ENCODE measurements at regions not wholly inside any gene's neighbourhood (a gene's known extent, or its start where the extent isn't known, plus 50 kb on each side); places are given as distances from the start of the nearest gene placed in this dataset.

GRCh38 chr6:8269094-8269493 lies 166.3 kb downstream of the SLC35B3 start:
- Mint-ChIP-seq H3K9me3 (no peaks in the 10 kb centered on the region), H3K4me1 (ENCODE audit: low read depth) (no peaks in the 10 kb centered on the region), H3K27ac (no peak overlapping the region), H3K4me3 (ENCODE audit: low read depth) (no peak overlapping the region), H3K36me3 (ENCODE audit: low read depth) (no peaks in the 10 kb centered on the region), H3K27me3 (ENCODE audit: low read depth) (no peaks in the 10 kb centered on the region)
- DNase-seq (ENCODE audit: low spot score): no peak
- intact Hi-C loops (cut with micrococcal nuclease): no loop called here

- Mint-ChIP-seq H3K4me1 (ENCODE audit: low read depth) (no peaks in the 10 kb centered on the region), H3K36me3 (ENCODE audit: low read depth) (no peaks in the 10 kb centered on the region), H3K9me3 (no peaks in the 10 kb centered on the region), H3K4me3 (ENCODE audit: low read depth) (no peak overlapping the region), H3K27ac (no peak overlapping the region), H3K27me3 (ENCODE audit: low read depth) (no peaks in the 10 kb centered on the region)
- no peak for DNase-seq (ENCODE audit: low spot score)
- intact Hi-C loops (cut with micrococcal nuclease): no loop called here
Observed at GRCh38 chr6:8268606-8269005, 166.3 kb upstream of the EEF1E1 start.

- no peaks in the 10 kb centered on the region for H3K36me3 Mint-ChIP-seq (ENCODE audit: low read depth)
- no peaks in the 10 kb centered on the region for H3K9me3 Mint-ChIP-seq
- DNase-seq (ENCODE audit: low spot score): no peak
- H3K27ac Mint-ChIP-seq: no peak overlapping the region
- H3K27me3 Mint-ChIP-seq (ENCODE audit: low read depth): no peaks in the 10 kb centered on the region
- intact Hi-C loops (cut with micrococcal nuclease): no loop called here
- H3K4me3 Mint-ChIP-seq (ENCODE audit: low read depth): no peak overlapping the region
- no peaks in the 10 kb centered on the region for H3K4me1 Mint-ChIP-seq (ENCODE audit: low read depth)
Observed at GRCh38 chr6:8268156-8268555, 165.8 kb upstream of the EEF1E1 start.

- DNase-seq (ENCODE audit: low spot score): no peak
- Mint-ChIP-seq H3K27ac (no peak overlapping the region), H3K4me1 (ENCODE audit: low read depth) (no peaks in the 10 kb centered on the region), H3K27me3 (ENCODE audit: low read depth) (no peaks in the 10 kb centered on the region), H3K9me3 (no peaks in the 10 kb centered on the region), H3K36me3 (ENCODE audit: low read depth) (no peaks in the 10 kb centered on the region), H3K4me3 (ENCODE audit: low read depth) (no peak overlapping the region)
- intact Hi-C loops (cut with micrococcal nuclease): no loop called here
Observed at GRCh38 chr6:8260610-8261009, 158.3 kb upstream of the EEF1E1 start.

GRCh38 chr6:8246403-8246802 lies 144.1 kb upstream of the EEF1E1 start:
- Mint-ChIP-seq H3K4me3 (ENCODE audit: low read depth) (no peak overlapping the region), H3K27ac (no peak overlapping the region), H3K9me3 (no peaks in the 10 kb centered on the region), H3K4me1 (ENCODE audit: low read depth) (no peaks in the 10 kb centered on the region), H3K27me3 (ENCODE audit: low read depth) (no peaks in the 10 kb centered on the region), H3K36me3 (ENCODE audit: low read depth) (no peaks in the 10 kb centered on the region)
- intact Hi-C loops (cut with micrococcal nuclease): no loop called here
- no peak for DNase-seq (ENCODE audit: low spot score)

GRCh38 chr6:8245726-8246125 lies 143.4 kb upstream of the EEF1E1 start:
- no peaks in the 10 kb centered on the region for H3K36me3 Mint-ChIP-seq (ENCODE audit: low read depth)
- no peak overlapping the region for H3K4me3 Mint-ChIP-seq (ENCODE audit: low read depth)
- intact Hi-C loops (cut with micrococcal nuclease): no loop called here
- DNase-seq (ENCODE audit: low spot score): no peak
- no peaks in the 10 kb centered on the region for H3K4me1 Mint-ChIP-seq (ENCODE audit: low read depth)
- no peaks in the 10 kb centered on the region for H3K9me3 Mint-ChIP-seq
- no peaks in the 10 kb centered on the region for H3K27me3 Mint-ChIP-seq (ENCODE audit: low read depth)
- H3K27ac Mint-ChIP-seq: no peak overlapping the region

- H3K27ac Mint-ChIP-seq: no peak overlapping the region
- H3K27me3 Mint-ChIP-seq (ENCODE audit: low read depth): peaks cover 4% of the 10 kb centered on the region
- H3K4me1 Mint-ChIP-seq (ENCODE audit: low read depth): no peaks in the 10 kb centered on the region
- no peak for DNase-seq (ENCODE audit: low spot score)
- H3K4me3 Mint-ChIP-seq (ENCODE audit: low read depth): no peak overlapping the region
- intact Hi-C loops (cut with micrococcal nuclease): no loop called here
- no peaks in the 10 kb centered on the region for H3K9me3 Mint-ChIP-seq
- no peaks in the 10 kb centered on the region for H3K36me3 Mint-ChIP-seq (ENCODE audit: low read depth)
Observed at GRCh38 chr6:8243475-8243874, 141.1 kb upstream of the EEF1E1 start.

- DNase-seq (ENCODE audit: low spot score): no peak
- Mint-ChIP-seq H3K27ac (no peak overlapping the region), H3K27me3 (ENCODE audit: low read depth) (peaks cover 4% of the 10 kb centered on the region), H3K9me3 (no peaks in the 10 kb centered on the region), H3K36me3 (ENCODE audit: low read depth) (no peaks in the 10 kb centered on the region), H3K4me3 (ENCODE audit: low read depth) (no peak overlapping the region), H3K4me1 (ENCODE audit: low read depth) (no peaks in the 10 kb centered on the region)
- intact Hi-C loops (cut with micrococcal nuclease): no loop called here
Observed at GRCh38 chr6:8242885-8243284, 140.5 kb upstream of the EEF1E1 start.

- no peak for DNase-seq (ENCODE audit: low spot score)
- H3K4me3 Mint-ChIP-seq (ENCODE audit: low read depth): no peak overlapping the region
- intact Hi-C loops (cut with micrococcal nuclease): no loop called here
- no peaks in the 10 kb centered on the region for H3K4me1 Mint-ChIP-seq (ENCODE audit: low read depth)
- no peak overlapping the region for H3K27ac Mint-ChIP-seq
- peaks cover 7% of the 10 kb centered on the region for H3K27me3 Mint-ChIP-seq (ENCODE audit: low read depth)
- no peaks in the 10 kb centered on the region for H3K36me3 Mint-ChIP-seq (ENCODE audit: low read depth)
- H3K9me3 Mint-ChIP-seq: no peaks in the 10 kb centered on the region
Observed at GRCh38 chr6:8240301-8240700, 138.0 kb upstream of the EEF1E1 start.

GRCh38 chr6:8238773-8239683 lies 136.7 kb upstream of the EEF1E1 start:
- Mint-ChIP-seq H3K27ac (no peak overlapping the region), H3K4me1 (ENCODE audit: low read depth) (no peaks in the 10 kb centered on the region), H3K27me3 (ENCODE audit: low read depth) (peaks cover 10% of the 10 kb centered on the region), H3K4me3 (ENCODE audit: low read depth) (no peak overlapping the region), H3K9me3 (no peaks in the 10 kb centered on the region), H3K36me3 (ENCODE audit: low read depth) (no peaks in the 10 kb centered on the region)
- intact Hi-C loops (cut with micrococcal nuclease): no loop called here
- DNase-seq (ENCODE audit: low spot score): no peak

- peaks cover 10% of the 10 kb centered on the region for H3K27me3 Mint-ChIP-seq (ENCODE audit: low read depth)
- no peaks in the 10 kb centered on the region for H3K4me1 Mint-ChIP-seq (ENCODE audit: low read depth)
- DNase-seq (ENCODE audit: low spot score): no peak
- no peaks in the 10 kb centered on the region for H3K36me3 Mint-ChIP-seq (ENCODE audit: low read depth)
- H3K9me3 Mint-ChIP-seq: no peaks in the 10 kb centered on the region
- H3K27ac Mint-ChIP-seq: no peak overlapping the region
- intact Hi-C loops (cut with micrococcal nuclease): no loop called here
- H3K4me3 Mint-ChIP-seq (ENCODE audit: low read depth): no peak overlapping the region
Observed at GRCh38 chr6:8237668-8238067, 135.3 kb upstream of the EEF1E1 start.

- intact Hi-C loops (cut with micrococcal nuclease): no loop called here
- H3K36me3 Mint-ChIP-seq (ENCODE audit: low read depth): no peaks in the 10 kb centered on the region
- H3K9me3 Mint-ChIP-seq: no peaks in the 10 kb centered on the region
- H3K4me3 Mint-ChIP-seq (ENCODE audit: low read depth): no peak overlapping the region
- H3K27ac Mint-ChIP-seq: no peak overlapping the region
- peaks cover 10% of the 10 kb centered on the region for H3K27me3 Mint-ChIP-seq (ENCODE audit: low read depth)
- DNase-seq (ENCODE audit: low spot score): no peak
- H3K4me1 Mint-ChIP-seq (ENCODE audit: low read depth): no peaks in the 10 kb centered on the region
Observed at GRCh38 chr6:8236956-8237355, 134.6 kb upstream of the EEF1E1 start.

- Mint-ChIP-seq H3K9me3 (no peaks in the 10 kb centered on the region), H3K4me3 (ENCODE audit: low read depth) (no peak overlapping the region), H3K27ac (no peak overlapping the region), H3K36me3 (ENCODE audit: low read depth) (no peaks in the 10 kb centered on the region), H3K4me1 (ENCODE audit: low read depth) (no peaks in the 10 kb centered on the region), H3K27me3 (ENCODE audit: low read depth) (peaks cover 6% of the 10 kb centered on the region)
- intact Hi-C loops (cut with micrococcal nuclease): no loop called here
- DNase-seq (ENCODE audit: low spot score): no peak
Observed at GRCh38 chr6:8234321-8234720, 132.0 kb upstream of the EEF1E1 start.
